NCI-H1930 (cell line): ENCODE measurements at regions not wholly inside any gene's neighbourhood (a gene's known extent, or its start where the extent isn't known, plus 50 kb on each side); places are given as distances from the start of the nearest gene placed in this dataset.
"Not testable (repeated sequence)": the region's sequence is repeated elsewhere in the genome, so short reads cannot be mapped to it uniquely, and the experiment has no call there.

Source experiments
- DNase-seq, 2 experiments: peaks; one replicate each; lab custom pipeline; 2025; lab: John Stamatoyannopoulos, UW

- DNase-seq: no peak
Measured at GRCh38 chr2:194550702-194551101, 1106.3 kb upstream of the SLC39A10 start.

GRCh38 chr2:194549387-194549786 is 1107.6 kb upstream of the SLC39A10 start:
- DNase-seq: no peak

DNA sequence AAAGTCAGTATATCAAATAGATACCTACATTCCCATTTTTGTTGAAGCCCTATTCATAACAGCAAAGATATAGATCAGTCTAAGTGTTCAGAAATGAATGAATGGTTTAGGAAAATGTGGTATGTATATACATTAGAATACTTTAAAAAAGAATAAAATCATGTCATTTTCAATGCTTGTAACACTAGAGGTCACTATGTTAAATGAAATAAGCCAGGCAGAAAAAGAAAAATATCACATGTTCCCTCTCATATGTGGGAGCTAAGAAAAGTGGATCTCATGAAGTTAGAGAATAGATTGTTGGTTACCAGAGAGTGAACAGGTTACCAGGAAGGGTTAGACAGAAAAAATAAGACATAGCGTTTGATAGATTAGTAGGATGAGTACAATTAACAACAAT is 1111.0 kb upstream of the SLC39A10 start:
- no peak for DNase-seq

DNA sequence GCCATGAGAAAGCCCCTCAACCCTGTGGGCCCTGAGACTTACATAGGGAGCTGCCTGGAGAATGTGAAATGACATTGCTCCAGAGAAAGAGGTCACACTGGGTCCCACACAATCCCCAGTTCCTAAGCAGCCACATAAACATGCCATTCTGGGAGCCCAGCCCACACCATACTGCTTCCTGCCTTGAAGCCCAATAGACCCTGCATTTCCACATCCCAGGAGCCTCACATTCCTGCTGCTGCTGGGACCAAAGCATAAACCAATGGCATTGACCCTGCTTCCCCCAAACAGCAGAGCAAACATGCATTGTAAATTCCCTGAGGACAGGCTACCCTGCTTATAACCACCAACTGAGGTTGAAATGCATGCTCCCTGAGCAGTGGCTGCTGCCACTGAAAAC is 1117.6 kb upstream of the SLC39A10 start:
- no peak for DNase-seq

- DNase-seq: no peak
Measured at GRCh38 chr2:194526121-194526520, 1130.9 kb upstream of the SLC39A10 start.

DNA sequence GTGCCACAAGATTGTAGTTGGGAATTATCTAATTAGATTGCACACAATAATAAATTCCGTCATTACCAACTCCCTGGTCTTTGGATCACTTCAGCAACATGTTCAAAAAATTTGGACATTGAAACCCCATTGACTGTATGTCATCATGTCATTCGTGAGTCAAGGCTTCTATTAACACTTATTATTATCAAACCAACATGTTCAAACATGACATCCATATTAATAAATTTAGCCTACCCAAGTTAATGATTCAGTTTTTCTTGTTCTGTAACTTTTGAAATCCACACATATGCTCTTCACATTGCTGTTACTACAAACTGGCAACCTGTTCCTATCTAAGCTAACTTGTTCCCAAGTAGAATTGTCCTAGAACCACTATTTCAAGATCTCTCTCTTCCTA is 1142.7 kb upstream of the SLC39A10 start:
- DNase-seq: no peak

GRCh38 chr2:194511070-194511469 is 1146.0 kb upstream of the SLC39A10 start:
- not testable (repeated sequence) for DNase-seq

DNA sequence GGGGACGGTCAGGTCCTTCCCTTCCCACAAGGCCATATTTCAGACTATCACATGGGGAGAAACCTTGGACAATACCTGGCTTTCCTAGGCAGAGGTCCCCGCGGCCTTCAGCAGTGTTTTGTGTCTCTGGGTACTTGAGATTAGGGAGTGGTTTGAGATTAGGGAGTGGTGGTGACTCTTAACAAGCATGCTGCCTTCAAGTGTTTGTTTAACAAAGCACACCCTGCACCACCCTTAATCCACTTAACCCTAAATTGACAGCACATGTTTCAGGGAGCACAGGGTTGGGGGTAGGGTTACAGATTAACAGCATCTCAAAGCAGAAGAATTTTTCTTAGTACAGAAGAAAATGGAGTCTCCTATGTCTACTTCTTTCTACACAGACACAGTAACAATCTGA is 1152.2 kb upstream of the SLC39A10 start:
- not testable (repeated sequence) for DNase-seq

- no peak for DNase-seq
Measured at GRCh38 chr2:194495046-194495445, 1162.0 kb upstream of the SLC39A10 start.

GRCh38 chr2:194494401-194494800 is 1162.6 kb upstream of the SLC39A10 start:
- DNase-seq: no peak

- no peak for DNase-seq
Measured at GRCh38 chr2:194491409-194492115, 1165.5 kb upstream of the SLC39A10 start.

- DNase-seq: no peak
Measured at GRCh38 chr2:194486326-194486725, 1170.7 kb upstream of the SLC39A10 start.

- DNase-seq: no peak
Measured at GRCh38 chr2:194483041-194483440, 1174.0 kb upstream of the SLC39A10 start.

- DNase-seq: no peak
Measured at GRCh38 chr2:194465641-194466040, 1191.4 kb upstream of the SLC39A10 start.

GRCh38 chr2:194464964-194465638 is 1191.9 kb upstream of the SLC39A10 start:
- no peak for DNase-seq

- DNase-seq: not testable (repeated sequence)
Measured at GRCh38 chr2:194462883-194463282, 1194.1 kb upstream of the SLC39A10 start.

GRCh38 chr2:194455358-194455757 is 1201.7 kb upstream of the SLC39A10 start:
- no peak for DNase-seq

GRCh38 chr2:194452504-194452903 is 1204.5 kb upstream of the SLC39A10 start:
- DNase-seq: no peak

GRCh38 chr2:194445226-194445625 is 1211.8 kb upstream of the SLC39A10 start:
- no peak for DNase-seq

DNA sequence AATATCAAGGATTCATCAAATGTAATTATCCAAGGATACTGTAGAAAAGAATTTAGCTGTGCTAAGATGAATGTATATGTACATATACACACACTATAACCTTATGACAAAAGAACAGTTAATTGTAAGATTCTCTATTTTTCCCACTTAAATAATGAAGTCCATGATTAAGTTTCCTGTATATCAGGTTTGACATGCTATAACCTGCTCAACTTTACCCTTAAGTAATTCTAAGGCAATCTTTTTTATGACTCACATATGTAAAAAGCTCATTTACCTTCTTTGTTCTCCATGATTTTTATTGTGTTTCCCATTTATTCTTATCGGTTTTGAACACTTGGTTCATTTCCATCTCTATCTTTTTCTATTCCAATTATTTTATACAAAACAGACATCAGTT is 1213.1 kb upstream of the SLC39A10 start:
- DNase-seq: no peak

DNA sequence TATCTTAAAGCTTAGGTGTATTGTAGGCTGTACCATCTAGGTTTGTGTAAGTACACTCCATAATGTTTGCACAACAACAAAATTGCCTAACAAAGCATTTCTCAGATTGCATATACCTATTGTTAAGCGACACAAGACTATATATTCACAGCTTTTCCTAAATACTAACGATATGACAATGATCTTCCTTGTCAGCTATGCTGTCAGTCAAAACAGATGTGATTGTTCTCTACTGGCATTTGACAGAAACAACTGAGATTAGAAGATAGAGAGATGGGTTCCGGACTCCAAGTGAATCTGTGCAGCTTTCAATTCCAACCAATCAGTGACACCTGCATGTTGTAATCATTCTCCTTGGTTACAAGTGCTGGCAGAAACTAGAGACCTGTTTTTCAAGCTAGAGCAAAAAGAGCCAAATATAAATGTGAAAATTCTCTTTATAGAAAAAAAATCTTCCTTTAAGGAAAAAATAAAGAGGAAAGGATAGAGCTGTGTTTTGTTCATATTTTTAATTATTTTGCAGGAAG is 1232.3 kb upstream of the SLC39A10 start:
- no peak for DNase-seq

DNA sequence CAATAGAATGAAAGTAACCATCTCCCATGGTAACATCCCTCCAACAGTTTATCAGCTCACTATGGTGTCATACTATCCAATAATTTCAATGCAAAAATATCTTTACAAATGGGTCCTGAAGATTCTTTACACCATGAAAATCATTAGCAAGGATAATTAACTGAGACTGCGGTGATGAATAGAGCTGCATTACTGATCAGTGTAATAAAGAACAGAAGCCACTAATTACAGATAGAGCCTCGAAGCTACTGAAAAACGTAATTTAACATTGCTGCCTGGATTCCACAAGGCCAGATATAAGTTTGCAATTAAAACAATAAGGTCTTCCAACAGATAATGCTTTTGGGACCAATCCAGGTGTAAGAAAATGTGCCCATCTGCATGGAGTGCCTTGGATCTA is 1245.8 kb upstream of the SLC39A10 start:
- DNase-seq: no peak

DNA sequence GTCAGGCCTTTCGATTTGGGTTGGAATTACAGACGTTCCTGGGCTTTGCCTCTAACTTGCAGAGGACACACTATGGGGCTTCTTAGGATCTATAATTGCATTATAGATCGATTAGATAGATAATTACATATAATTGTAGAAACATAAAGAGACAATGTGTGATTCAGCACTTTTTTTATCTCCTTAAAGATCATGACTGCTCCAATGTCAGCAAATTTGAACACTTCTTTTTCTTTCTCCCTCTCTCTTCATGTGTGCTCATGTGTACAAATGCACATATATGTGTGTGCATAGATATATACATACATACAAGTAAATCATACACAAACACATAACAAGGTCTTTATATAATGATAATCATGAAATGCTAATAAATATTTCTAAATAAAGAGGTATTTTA is 1261.2 kb upstream of the SLC39A10 start:
- no peak for DNase-seq

GRCh38 chr2:194385376-194385775 is 1271.7 kb upstream of the SLC39A10 start:
- no peak for DNase-seq
